IPS-11a (cell line): ENCODE measurements at regions not wholly inside any gene's neighbourhood (a gene's known extent, or its start where the extent isn't known, plus 50 kb on each side); places are given as distances from the start of the nearest gene placed in this dataset.
"Not testable (repeated sequence)": the region's sequence is repeated elsewhere in the genome, so short reads cannot be mapped to it uniquely, and the experiment has no call there.

ENCODE experiments used
- H3K4me3 ChIP-seq: one replicate; pipeline ENCODE4 v1.5.1; 2013; ENCODE audit warnings: low read depth, low read length, control low read depth

DNA sequence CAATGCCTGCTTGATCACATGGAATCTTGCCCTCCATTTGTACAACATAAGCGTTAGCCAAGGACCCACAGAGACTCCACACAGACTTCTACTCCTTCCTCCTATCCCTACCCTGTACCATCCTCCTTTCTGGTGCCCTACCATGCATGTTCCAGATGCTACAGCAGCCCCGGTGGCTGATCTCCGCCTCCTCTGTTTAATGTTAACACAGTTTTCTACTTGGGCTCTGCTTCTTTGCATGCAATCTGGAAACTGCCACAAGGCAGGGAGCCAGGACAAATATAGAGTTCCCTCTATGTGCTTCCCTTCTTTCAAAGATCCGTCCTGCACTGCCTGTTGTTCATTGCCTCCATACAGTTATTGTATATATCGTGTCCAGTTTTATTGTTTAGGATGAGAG lies 368.6 kb upstream of the TENM3 start:
- H3K4me3 ChIP-seq: no peak overlapping the region

DNA sequence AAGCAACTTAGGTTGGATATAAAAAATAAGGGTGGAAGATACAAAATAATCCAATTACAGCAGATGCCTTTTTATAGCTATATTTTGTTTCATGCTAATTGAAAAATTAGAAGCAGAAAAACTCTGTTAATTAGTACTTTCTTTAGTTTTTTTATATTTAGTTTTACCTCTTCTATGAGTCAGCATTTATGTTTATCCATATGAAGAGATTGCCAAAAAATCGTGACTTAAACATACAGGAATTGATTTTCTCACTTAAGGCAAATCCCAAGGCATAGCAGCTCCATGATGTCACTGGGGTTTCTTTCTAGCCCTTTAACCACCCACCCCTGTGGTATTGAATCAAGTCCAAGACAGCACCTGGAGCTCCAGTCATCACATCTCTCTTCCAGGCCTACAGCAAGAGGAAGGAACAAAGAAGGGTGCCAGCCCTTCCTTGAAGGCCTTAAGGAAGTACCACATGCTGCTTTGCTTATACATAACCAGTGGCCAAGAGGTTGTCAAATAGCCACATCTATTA lies 365.8 kb upstream of the TENM3 start:
- no peak overlapping the region for H3K4me3 ChIP-seq

DNA sequence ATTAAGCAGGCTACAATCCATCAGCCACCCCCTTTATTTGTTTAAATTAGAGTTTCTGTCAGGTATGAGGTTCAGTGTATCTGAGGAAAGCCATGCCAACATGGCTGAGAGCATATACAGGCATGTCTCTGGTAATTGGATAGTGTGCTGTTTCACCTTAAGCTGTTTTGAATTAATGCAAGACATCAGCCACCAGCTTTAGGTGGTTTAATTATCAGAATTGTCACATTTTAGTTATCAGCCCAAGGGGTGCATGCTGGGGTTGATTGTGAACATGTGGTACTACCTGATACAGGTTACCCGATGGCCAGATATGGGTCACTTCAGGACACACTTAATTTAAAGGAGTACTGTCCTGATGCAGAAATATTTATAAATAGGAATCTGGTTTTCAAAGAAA lies 353.2 kb upstream of the TENM3 start:
- no peak overlapping the region for H3K4me3 ChIP-seq

DNA sequence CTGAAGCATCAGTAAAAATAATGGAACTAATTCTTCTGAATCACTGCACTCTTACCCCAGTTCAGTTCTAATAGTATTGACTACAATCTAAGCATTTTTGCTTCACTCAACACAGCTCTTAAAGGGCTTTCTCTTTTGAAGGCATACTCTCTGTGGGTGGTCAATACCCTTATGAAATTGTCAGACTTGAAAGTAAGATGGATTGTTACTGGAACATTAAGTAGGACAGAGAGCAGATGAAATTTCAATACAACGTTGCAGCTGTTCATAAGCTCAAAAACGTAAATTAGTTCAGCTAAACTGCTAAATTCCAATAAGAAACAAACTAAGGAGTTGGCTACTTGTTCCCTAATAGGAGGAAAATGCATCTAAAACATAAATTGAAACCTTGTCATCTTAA lies 352.3 kb upstream of the TENM3 start:
- no peak overlapping the region for H3K4me3 ChIP-seq

DNA sequence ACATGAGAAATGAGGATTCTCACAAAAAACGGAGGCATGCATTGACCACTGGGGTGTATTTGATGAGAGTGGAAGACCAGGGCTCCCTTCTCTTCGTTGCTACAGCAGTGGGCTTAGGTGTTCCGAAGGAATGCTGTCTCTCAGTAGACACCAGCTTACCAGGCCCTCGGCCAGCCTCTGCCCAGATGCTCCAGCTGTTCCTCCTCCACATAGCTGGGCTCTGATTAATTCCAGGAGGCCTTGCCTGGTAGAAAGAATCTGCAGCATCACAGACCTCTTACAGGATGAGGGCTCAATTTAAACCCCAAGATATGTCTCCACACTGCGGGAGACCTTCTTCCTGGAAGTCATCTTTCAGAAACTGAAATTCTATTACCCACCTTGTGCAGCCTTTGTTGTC lies 346.6 kb upstream of the TENM3 start:
- no peak overlapping the region for H3K4me3 ChIP-seq

DNA sequence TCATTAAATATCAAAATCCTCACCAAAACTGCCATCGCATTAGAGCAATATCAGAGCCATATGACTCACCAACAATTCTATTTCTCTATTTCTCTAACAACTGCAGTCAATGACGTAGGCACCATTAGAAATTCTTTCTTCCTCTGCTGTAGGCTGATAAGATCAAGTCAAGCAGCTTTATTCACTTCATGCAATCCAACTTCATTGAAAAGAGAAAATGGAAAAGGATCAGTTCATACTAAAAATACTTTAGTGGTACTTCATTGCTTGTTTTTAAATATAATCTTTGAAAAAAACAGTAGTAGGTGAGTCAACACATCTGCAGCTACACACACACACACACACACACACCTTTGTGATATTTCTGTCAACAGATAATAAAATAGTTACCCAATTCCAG lies 345.3 kb upstream of the TENM3 start:
- H3K4me3 ChIP-seq: no peak overlapping the region

DNA sequence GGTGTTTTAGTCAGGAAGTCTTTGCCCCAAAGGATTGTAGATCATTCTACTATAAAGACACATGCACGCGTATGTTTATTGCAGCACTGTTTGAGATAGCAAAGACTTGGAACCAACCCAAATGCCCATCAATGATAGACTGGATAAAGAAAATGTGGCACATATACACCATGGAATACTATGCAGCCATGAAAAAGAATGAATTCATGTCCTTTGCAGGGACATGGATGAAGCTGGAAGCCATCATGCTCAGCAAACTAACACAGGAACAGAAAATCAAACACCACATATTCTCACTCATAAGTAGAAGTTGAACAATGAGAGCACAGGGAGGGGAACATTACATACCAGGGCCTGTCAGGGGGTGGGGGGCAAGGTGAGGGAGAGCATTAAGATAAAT lies 340.8 kb upstream of the TENM3 start:
- H3K4me3 ChIP-seq: not testable (repeated sequence)

DNA sequence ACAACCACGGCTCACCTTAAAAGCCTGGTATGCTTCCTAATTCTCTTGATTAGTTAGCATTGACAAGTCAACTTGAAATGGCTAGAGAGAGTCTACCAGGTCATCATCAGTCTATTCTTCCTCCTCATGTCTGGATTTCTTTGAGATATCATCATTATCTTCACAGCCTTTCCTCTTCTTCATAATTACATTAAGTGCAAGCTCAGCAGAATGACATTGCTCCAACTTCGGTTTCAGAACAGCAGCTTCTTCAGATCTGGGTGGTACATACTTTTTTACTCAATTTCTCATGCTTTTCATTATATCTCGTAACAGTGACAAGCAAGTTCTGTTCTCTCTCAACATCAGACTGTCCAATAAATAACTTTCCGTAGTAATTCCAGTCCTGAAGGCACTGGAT lies 337.5 kb upstream of the TENM3 start:
- H3K4me3 ChIP-seq: no peak overlapping the region

DNA sequence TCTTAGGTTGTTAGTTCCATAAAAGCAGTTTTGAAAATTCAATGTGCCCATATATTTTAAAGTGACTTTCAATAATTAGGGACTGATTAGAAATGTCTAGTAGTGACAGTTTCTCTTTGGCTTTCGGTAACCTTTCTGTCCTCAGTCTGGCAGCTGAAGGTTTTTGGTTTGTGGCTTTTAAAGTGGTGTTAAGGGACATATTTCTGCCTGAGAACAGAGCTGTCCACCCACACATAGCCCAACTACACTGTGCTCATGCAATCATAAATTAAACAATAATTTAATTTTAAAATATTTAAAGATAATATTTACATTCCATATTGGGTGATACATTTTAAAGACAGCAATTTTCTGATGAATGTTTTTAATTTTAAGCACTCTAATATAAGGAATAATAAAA lies 335.0 kb upstream of the TENM3 start:
- H3K4me3 ChIP-seq: no peak overlapping the region

DNA sequence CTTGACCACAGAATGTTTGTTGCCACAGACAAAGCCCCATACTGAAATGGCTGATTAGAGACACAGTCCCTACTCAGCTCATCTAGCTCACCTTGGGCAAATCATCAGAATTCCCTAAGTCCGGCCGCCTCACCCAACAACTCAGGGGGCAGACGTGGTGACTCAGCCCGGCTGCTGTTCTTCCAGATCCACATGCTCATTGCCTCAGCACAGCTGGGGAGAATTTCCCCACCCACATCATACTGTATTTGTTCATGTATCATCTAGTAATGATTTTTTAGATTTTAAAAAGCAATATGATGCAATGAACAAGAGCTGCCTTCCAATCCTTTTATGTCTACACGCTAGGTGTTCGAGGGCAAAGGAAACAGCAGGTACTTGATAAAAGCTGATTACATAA lies 333.8 kb upstream of the TENM3 start:
- no peak overlapping the region for H3K4me3 ChIP-seq

DNA sequence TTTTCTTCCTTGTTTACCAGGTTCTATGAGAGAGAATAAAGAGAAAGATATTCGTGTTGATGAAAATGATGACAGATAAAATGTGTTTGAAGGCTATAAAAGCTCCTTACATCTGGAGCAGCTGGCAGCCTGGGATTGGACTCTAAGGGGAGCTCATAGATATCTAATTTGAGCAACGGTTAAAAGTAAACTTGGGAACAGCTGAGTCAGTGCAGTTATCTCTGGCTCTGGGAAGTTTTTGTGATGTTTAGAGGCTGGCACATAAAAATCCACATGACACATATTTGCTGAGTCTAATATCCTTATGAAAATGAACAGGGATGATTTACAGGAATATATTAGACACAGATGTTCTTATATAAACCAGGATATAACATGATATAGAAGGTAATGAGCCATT lies 331.8 kb upstream of the TENM3 start:
- H3K4me3 ChIP-seq: no peak overlapping the region

DNA sequence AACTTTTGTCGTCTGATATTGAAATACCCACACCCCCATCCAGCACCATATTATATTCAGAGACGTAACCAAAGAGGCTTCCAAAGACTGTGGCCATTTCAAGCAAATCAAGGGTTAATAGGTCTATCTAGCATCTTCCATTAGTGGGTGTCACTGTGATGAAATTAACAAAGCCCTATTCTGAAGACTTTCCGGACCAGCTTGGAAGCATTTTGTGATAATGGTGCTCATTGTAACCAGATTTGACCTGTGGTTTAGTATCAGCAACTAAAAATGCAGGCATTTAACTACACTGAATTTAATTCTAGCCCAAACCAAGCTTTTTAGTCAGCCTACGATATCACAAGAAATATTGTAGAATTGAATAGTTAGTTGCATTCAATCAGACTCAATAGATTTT lies 309.7 kb upstream of the TENM3 start:
- no peak overlapping the region for H3K4me3 ChIP-seq

DNA sequence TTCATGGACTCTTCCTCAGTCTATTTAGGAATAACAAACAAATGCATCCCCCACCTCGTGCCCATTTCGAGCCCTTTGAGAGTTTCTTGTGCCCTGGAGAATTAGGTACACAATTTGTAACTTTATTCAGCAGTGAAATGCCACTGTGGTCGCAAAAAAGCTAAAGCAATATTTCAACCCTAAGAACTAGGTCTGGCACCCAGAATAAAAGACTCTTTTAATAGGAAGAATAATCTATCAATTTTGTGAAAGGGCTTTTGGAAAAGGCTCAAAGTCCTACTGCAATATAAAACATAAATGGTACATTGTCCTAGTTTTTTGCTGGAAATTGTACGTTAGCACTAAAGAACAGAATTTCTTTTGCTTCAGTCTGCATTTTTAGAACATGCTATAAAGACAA lies 304.6 kb upstream of the TENM3 start:
- no peak overlapping the region for H3K4me3 ChIP-seq

DNA sequence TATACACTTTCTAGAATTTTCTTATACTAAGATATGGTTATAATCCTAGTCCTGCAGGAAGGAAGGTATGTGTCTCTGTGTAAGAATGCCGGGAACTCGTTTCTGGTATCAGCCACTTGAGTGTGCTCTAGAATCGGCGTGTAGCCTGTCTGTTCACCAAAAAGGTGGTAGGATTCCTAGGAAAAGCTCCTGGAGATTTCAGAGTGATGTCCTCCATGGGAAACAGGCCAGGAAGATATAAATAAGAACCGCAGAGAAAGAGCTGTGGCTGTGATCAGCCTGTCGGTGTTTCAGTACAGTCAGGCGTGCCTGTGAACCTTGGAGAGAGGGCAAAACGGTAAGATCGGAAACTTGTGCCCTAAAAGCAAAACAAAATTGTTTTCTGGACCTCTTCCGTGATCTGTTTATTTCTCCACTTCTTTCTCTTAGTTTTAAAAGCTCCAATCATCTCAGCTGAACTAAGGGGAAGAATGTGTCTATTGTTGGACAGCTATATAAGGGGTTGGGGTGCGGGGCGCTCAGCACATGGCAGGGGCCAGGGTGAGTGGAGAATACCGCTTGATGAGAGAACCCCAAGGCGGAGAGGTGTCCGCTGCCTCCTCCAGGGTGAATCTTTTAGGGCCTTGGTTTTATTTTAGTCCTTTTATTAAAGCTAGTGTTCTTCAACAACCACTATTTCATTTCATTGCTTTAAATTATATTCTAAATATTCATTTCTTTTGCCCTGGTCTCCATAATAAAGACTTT lies 303.8 kb upstream of the TENM3 start:
- H3K4me3 ChIP-seq: no peak overlapping the region

DNA sequence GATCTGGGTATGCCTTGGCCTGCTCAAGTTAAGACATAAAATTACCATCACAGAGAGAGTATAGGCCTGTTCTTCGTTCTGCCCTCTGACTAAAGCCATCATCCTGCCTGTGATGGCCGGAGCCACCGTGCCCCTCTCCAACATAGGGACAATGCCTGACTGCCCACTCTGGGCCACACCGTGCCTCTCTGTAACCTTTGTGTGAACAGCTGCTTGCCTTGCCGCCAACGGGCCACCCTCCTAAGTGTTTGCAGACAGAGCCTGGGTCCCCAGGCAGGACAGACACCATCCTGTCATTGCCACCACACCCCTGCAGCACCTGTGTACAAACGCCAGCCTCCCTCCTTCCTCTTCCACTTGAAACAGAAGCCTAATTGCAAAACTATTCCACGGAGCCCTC lies 298.7 kb upstream of the TENM3 start:
- H3K4me3 ChIP-seq: no peak overlapping the region

DNA sequence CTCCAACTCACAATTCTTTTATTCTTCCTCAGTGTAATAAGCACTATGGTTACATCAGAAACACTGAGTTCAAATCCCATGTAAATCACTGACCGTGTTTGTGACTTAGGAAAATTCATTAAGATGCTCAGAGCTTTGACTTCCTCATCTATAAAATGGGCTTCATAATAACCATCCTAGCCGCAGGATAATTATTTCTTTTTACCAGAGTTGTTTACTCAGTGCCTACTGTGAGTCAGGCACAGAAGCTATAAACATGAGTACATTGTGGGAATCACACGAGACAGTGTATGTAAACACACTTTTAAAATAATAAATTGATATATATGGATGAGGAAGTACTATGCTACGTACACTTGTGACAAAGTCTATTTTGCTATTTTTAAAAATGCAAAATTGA lies 296.3 kb upstream of the TENM3 start:
- no peak overlapping the region for H3K4me3 ChIP-seq

DNA sequence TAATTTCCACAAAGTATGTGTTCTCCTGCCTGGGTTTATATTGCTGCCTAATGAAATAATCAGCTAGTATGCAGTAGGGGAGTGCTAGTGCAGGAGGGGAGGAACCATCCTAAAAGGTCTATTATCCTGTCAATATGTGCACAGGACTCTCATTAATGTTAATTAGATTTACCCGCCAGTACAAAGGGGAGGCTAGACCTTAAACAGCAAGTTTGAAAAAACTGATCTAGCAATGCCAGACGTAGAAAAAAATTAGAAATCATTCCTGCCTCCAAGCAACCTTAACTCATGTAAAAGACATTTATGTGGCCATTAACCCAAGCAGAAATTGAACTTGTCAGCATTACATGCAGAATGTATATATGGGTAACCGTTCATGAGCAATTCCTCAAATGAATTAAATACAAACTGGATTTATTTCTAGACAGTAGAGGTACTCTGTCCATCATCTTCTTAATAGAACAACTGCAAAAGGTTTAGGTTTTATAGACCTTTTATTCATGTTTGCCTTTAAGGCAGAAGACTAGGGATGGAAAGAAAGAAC lies 294.3 kb upstream of the TENM3 start:
- H3K4me3 ChIP-seq: no peak overlapping the region

DNA sequence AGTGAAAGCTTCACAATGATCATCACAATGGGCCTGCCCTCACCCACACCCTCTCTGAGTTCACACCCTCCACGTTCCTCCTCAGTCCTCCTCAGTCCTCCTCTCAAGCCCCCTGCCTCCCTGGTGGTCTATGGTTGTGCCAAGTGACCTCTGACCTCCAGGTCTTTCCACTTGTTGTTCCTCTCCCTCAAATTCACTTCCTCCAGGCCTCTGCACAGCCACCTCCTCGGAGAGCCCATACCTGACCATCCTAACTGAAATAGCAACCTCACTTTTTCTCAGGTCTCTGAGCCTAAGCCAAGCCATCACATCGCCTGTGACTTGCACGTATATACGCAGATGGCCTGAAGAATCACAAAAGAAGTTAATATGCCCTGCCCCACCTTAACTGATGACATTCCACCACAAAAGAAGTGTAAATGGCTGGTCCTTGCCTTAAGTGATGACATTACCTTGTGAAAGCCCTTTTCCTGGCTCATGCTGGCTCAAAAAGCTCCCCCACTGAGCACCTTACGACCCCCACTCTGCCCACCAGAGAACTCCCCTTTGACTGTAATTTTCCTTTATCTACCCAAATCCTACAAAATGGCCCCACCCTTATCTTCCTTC lies 293.4 kb upstream of the TENM3 start:
- H3K4me3 ChIP-seq: no peak overlapping the region

DNA sequence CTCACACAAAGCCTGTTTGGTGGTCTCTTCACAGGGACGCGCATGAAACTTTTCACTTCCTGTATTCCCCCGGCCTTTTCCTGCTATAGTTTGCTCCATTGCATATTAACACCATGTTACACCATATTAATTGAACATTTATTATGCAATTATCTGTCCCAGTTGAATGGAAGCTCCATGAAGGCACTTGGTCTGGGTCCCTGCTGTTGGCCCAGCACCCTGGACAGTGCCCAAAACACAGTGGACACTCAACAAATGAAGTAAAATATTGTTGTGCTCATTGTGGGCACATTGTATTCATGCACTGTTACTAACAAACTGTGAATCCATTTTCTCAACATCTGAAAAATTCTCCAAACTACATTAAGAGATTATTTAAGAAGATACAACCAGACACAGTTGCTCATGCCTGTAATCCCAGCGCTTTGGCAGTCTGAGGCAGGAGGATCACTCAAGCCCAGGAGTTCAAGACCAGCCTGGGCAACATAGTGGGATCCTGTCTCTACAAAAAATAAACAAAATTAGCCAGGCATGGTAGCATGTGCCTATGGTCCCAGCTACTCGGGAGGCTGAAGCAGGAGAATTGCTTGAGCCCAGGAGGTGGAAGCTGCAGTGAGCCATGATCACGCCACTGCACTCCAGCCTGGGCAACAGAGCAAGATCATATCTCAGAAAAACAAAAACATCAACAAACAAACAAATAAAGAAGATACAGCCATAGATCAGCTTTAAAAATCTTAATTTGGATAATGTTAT lies 292.7 kb upstream of the TENM3 start:
- H3K4me3 ChIP-seq: no peak overlapping the region

DNA sequence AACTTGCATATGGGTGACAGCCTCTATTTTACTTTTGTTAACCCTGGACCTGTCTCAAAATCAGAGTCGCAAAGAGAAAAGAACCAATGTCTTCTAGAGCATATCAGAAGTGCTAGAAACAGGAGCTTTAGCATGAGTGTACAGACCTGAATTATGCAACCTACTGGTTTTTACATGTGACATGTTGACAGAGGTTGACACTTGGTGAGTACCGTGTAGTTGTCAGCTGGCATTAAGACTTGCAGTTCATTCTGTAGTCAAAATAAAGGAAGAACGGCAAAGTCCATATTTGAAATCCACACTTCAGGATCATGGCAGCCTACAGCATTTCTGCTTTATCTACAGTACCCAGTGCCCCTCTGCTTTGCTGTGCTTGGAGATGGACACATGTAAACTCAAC lies 291.9 kb upstream of the TENM3 start:
- no peak overlapping the region for H3K4me3 ChIP-seq

DNA sequence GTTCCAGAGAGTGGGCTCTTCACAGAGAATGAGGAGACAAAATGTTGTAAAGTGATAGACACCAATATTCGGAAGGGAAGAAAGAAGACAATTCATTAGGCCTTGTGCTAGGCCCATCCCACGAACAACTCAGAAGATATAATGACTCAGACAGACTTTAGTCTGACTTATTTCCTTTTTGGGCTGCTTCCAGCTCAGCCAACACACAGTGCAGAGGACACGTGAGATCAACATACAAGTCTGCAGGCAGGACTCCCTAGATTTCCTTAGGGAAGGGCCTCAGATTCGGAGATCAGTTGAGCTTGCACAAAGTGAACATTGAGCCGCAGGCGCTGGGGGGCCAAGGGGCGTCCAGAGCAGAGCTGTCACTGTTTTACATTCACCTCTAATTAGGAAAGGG lies 290.7 kb upstream of the TENM3 start:
- H3K4me3 ChIP-seq: no peak overlapping the region

DNA sequence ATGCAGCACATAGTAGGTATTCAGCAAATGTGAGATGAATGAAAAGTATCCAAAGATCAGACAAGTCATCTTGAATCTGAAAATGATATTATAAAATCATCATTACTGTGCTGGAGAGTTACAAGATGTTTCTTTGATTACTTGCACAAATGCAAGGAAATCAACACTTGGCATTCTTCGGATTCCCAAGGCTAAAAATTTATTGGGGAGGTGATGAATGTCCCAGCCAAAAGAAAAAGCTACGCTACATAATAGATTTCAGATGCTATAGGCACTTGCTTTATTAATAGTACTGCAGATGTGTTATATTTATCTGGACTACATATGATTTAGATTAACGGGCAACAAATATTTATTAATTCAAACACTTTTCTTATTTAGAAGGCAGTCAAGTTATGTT lies 286.7 kb upstream of the TENM3 start:
- no peak overlapping the region for H3K4me3 ChIP-seq
